GM19239 (cell line): ENCODE measurements at regions not wholly inside any gene's neighbourhood (a gene's known extent, or its start where the extent isn't known, plus 50 kb on each side); places are given as distances from the start of the nearest gene placed in this dataset.

ENCODE experiments used
- DNase-seq: peaks from one replicate; pipeline ENCODE4 v3.0.0; 2011; ENCODE audit warnings: low spot score; ENCODE audit not compliant: insufficient read length
- FAIRE-seq: peaks from 2 replicates; lab custom pipeline; 2011; peaks lifted over from hg19 to GRCh38; lab: Jason Lieb, UNC

GRCh38 chr6:19087897-19088296 is 700.7 kb downstream of the RNF144B start:
- no peak for FAIRE-seq
- DNase-seq: no peak

DNA sequence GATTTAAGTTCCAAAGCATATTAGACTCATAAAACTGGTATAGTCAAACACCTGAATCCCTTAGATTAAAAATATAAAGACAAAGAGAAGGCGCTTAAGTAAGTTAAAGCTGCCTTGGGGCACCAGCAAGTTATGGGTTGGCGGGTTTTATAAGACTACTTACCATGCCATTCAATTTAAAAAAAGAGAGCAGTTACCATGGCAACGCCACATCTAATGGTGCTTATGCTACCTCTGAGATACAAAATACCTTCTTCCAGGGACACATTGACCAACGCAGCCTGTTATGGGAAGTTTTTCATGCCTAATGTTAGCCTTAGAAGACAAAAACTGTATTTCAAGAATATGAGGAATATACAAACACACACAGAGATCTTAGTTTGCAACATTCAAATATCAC is 713.6 kb downstream of the RNF144B start:
- no peak for FAIRE-seq
- DNase-seq: no peak

DNA sequence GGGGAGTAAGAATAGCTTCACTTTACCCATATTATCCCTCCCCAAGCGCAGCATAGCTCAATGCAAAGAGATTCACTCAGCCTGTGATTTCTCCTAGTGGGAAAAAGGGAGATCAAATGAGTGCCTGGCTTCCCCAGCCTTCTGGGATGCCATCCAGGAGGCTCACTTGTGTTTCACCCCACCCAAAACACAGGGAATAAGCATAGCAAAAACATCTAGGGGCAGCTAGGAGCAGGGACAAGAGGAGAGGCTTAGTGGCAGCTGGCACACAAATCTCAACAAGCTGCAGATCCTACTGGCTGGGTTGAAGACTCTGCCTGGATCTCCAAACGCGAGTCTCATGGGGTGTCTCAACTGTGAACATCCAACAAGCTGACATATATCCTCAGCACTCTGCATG is 715.8 kb downstream of the RNF144B start:
- DNase-seq (no peak), FAIRE-seq (no peak)

GRCh38 chr6:19107468-19107867 is 720.3 kb downstream of the RNF144B start:
- DNase-seq (no peak), FAIRE-seq (no peak)

DNA sequence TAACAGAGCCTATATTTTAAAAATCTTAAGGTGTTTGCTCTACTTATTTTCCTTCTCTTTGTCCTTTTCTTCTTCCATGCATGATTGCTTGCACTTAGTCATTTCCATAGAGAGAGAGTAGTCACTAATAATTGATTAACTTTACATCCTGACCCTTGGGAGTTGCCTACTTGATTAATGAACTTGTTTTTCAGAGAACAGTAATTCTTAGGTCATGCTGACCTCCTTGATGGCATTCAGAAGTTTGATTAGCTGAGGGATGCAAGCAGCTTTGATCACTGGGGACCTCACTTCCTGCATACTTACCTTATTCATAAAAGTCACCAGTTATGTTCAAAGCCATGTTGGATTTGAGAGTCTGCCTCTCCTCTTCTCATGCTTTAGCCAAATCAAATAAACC is 715.6 kb upstream of the ID4 start:
- DNase-seq (no peak), FAIRE-seq (no peak)

DNA sequence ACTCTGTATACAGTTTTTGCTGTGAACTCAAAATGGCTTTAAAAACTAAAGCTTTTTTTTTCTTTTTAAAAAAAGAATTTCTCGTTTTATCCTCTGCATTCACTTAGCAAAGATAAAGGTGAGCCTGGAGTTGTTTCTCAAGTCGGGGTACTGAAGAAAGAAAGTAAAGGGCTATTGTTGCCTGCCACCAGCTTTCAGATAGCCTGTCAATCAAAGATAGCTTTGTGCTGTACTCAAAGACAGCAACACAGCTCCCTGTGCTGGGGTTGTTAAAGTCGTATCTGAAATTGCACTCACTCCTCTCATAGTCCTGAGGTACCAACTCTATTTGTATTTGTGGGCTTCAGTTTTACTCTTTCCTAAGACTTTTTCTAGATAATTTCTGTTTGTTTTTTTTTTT is 710.1 kb upstream of the ID4 start:
- DNase-seq: no peak
- FAIRE-seq: no peak

- FAIRE-seq (no peak), DNase-seq (no peak)
Observed at GRCh38 chr6:19128701-19129100, 708.5 kb upstream of the ID4 start.

DNA sequence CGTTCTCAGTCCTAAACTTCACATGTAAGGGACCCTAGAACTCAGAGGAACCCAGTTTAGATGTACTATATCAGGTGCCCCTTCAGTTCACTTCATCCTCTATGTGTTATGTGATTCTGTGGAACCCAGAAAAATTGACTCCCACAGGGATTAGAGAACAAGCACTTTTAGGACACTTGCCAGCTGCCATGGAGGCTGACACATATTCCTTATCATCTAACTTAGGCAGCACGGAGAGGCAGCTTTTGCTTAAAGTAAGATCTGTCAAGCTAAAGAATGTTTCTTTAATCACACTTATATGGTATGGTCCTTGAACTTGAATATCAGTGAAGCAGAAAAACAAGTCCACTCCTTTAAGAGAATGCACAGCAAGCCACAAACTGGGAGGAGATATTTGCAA is 701.5 kb upstream of the ID4 start:
- DNase-seq (no peak), FAIRE-seq (no peak)

GRCh38 chr6:19137505-19137904 is 699.7 kb upstream of the ID4 start:
- FAIRE-seq (no peak), DNase-seq (no peak)

- no peak for DNase-seq
- no peak for FAIRE-seq
Observed at GRCh38 chr6:19142275-19142674, 694.9 kb upstream of the ID4 start.

GRCh38 chr6:19150307-19150706 is 686.9 kb upstream of the ID4 start:
- no peak for FAIRE-seq
- DNase-seq: no peak

GRCh38 chr6:19153270-19153980 is 683.7 kb upstream of the ID4 start:
- no peak for FAIRE-seq

GRCh38 chr6:19153981-19154295 is 683.2 kb upstream of the ID4 start:
- DNase-seq: no peak
- FAIRE-seq: no peak

More at GRCh38 chr6:19153270-19153980, 683.7 kb upstream of the ID4 start:
- no peak for DNase-seq

DNA sequence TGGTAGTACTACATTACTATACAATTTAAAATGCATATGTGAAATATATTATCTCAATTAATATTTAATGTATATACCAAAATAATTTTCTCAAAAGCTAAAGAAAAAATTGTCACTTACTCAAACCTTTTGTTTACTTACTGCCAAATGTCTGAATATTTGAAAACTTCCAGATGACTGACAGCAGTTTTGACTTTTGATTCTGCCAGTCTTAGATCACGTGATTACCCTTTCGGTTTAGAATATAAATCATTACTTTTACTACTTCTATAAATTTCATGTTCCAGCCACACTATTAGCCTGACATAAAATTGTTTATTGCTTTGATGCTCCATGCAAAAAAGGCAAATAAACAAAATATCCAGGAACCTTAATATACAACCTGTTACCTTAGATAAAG is 680.7 kb upstream of the ID4 start:
- no peak for DNase-seq
- FAIRE-seq: no peak

DNA sequence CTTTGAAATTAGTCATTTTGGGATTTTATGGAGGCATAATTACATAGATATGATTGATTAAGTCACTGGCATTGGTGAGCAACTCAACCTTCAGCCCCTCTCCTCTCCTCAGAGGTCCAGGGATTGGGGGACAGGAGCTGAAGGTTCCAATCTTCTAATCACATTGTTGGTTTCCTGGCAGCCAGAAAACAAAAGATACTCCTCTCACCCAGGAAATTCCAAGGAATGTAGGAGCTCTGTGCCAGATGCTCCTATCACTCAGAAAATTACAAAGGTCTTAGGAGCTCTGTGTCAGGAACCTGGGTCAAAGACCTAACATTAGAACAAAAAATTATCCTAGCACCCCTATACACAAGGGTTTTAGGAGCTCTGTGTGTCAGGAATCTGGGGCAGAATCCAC is 679.7 kb upstream of the ID4 start:
- FAIRE-seq (no peak), DNase-seq (no peak)

- no peak for FAIRE-seq
- DNase-seq: no peak
Observed at GRCh38 chr6:19158586-19158985, 678.6 kb upstream of the ID4 start.

- FAIRE-seq: no peak
- no peak for DNase-seq
Observed at GRCh38 chr6:19159089-19159488, 678.1 kb upstream of the ID4 start.

- no peak for DNase-seq
- no peak for FAIRE-seq
Observed at GRCh38 chr6:19159561-19159960, 677.6 kb upstream of the ID4 start.

DNA sequence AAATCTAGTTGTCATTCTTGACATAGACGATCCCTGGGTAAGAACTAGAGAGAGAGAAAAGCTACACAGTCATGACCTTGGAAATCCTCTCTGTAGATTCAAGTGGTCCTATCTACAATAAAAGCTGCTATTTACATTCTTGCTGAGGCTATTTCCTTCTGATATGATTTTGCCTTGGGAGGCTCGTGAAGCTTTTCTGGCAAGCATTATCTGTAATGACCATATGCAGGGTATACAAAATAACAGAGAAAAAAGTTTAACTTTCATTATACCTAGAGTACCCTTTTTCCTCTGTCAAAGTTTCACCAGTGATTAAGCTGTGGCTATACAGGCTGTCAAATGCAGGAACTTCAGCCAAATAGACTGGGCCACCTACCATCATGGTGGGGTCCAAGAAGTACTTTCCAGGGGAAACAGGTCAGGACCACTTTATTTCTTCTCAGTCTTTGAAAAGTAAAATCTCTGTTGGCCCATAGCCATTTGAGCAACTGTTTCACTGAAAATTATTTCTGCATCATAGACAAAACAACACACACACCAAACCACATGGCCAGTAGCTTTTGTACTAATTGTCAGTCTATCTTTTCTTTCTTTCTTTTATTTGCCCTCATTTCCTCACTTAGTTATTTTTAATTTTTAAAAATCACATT is 677.0 kb upstream of the ID4 start:
- FAIRE-seq: no peak
- no peak for DNase-seq

DNA sequence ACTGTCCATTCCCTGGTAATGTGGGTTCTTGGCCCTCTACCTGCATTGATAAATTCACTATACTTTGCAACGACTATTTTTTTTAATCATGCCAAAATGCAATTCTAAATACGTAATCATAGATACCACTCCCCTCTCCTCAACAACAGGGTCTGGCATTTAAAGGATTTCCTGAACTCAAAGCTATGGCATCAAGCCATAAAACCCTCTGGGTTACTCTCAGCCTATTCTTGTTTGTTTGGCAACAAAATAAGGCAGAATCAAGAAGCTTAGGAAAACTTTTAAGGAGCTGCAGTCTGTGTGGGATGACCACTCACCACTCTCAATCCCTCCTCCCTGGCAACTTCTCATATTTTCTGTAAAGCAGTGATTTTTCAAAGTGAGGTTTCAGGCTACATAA is 669.9 kb upstream of the ID4 start:
- DNase-seq (no peak), FAIRE-seq (no peak)

- DNase-seq: no peak
- no peak for FAIRE-seq
Observed at GRCh38 chr6:19169366-19169765, 667.8 kb upstream of the ID4 start.

DNA sequence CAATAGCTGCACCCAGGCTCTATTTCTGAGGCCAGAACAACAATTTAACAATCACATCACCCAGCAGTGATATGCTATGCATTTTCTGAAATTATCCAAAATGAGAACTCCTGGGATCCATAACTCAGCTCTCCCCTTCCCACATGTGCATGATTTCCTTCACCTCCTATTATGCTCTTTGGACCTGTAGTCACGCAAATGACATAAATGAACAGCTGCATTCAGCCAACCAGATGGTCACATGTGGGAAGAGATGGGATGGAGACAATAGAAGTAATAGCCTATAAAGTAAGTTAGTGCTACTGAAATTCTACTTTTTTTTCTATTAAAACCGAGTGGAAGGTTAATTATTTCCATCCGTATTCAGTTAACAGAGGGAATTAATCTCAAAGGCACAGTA is 662.1 kb upstream of the ID4 start:
- FAIRE-seq (no peak), DNase-seq (no peak)
